OCI-LY7 (cell line): ENCODE measurements at regions not wholly inside any gene's neighbourhood (a gene's known extent, or its start where the extent isn't known, plus 50 kb on each side); places are given as distances from the start of the nearest gene placed in this dataset.

Experiments
- BruUV-seq: library from RNA; stranded (reverse); fragments of 400-500 nt; replicated peaks from 2 replicates; lab custom pipeline; 2021; lab: Mats Ljungman, UMichigan
- CTCF ChIA-PET: fragments of 300-600 bp; sonication (Branson Sonifier 250); formaldehyde crosslinking; loops from one replicate; lab custom pipeline; 2022; ENCODE audit warnings: antibody characterized with exemption; ENCODE audit not compliant: unreplicated experiment; lab: Charles Lee
- POLR2A ChIA-PET: fragments of 300-600 bp; sonication (Branson Sonifier 250); formaldehyde crosslinking; loops from one replicate; lab custom pipeline; 2022; ENCODE audit warnings: antibody characterized with exemption; lab: Charles Lee
- DNase-seq: peaks from one replicate; pipeline ENCODE4 v3.0.0-alpha.2; 2015; ENCODE audit warnings: low spot score
- H2AFZ ChIP-seq: fragments of 200-600 bp; sonication (generic), shearing (Covaris generic); 2 replicates; pipeline ENCODE4 v1.6.1; 2014; ENCODE audit warnings: mild to moderate bottlenecking, antibody characterized with exemption, low read length, moderate library complexity
- H3K27ac ChIP-seq: fragments of 200-600 bp; sonication (generic); 2 replicates; pipeline ENCODE4 v1.5.1; 2014; ENCODE audit warnings: mixed run types, low read depth, mild to moderate bottlenecking, moderate library complexity, low read length, inconsistent platforms; ENCODE audit not compliant: poor library complexity, severe bottlenecking
- H3K36me3 ChIP-seq: fragments of 200-600 bp; sonication (generic); 2 replicates; pipeline ENCODE4 v1.6.1; 2014; ENCODE audit warnings: mild to moderate bottlenecking, antibody characterized with exemption, low read length, moderate library complexity, mixed read lengths; ENCODE audit not compliant: insufficient read depth
- H3K4me1 ChIP-seq: fragments of 200-600 bp; sonication (generic); 2 replicates; pipeline ENCODE4 v1.5.1; 2014; ENCODE audit warnings: mild to moderate bottlenecking, low read length; ENCODE audit not compliant: insufficient read depth, poor library complexity, severe bottlenecking
- H3K4me2 ChIP-seq: fragments of 200-600 bp; sonication (generic); 2 replicates; pipeline ENCODE4 v1.6.1; 2014; ENCODE audit warnings: mild to moderate bottlenecking, low read length
- H3K4me3 ChIP-seq: fragments of 200-600 bp; sonication (generic); 2 replicates; pipeline ENCODE4 v1.5.1; 2014; ENCODE audit warnings: mild to moderate bottlenecking, low read depth, low read length; ENCODE audit not compliant: poor library complexity, severe bottlenecking
- H3K79me2 ChIP-seq: fragments of 200-600 bp; sonication (generic); 2 replicates; pipeline ENCODE4 v1.6.1; 2016; ENCODE audit warnings: low read depth, mild to moderate bottlenecking, low read length, moderate library complexity, mixed read lengths; ENCODE audit not compliant: insufficient read depth
- H3K9me2 ChIP-seq: fragments of 200-600 bp; sonication (generic); 2 replicates; pipeline ENCODE4 v1.6.1; 2016; ENCODE audit warnings: mild to moderate bottlenecking, low read length, mixed read lengths; ENCODE audit not compliant: insufficient read depth
- H3K9me3 ChIP-seq: fragments of 200-600 bp; sonication (generic); 2 replicates; pipeline ENCODE4 v1.6.1; 2014; ENCODE audit warnings: mild to moderate bottlenecking, mixed run types, low read length, mixed read lengths
- H4K20me1 ChIP-seq: fragments of 200-600 bp; sonication (generic); 2 replicates; pipeline ENCODE4 v1.6.1; 2014; ENCODE audit warnings: mild to moderate bottlenecking, antibody characterized with exemption, low read length, moderate library complexity, mixed read lengths; ENCODE audit not compliant: insufficient read depth
- CTCF ChIP-seq: fragments of 200-600 bp; sonication (generic); conservative IDR thresholded peaks from 2 replicates; pipeline ENCODE4 v1.5.1; 2014; ENCODE audit warnings: mild to moderate bottlenecking, antibody characterized with exemption, low read length, moderate library complexity, mixed read lengths
- EZH2phosphoT487 ChIP-seq: fragments of 200-600 bp; sonication (generic); IDR thresholded peaks from 2 replicates; pipeline ENCODE4 v1.6.1; 2018; ENCODE audit warnings: low read depth, borderline replicate concordance, mild to moderate bottlenecking, mixed run types, antibody characterized with exemption, low read length, moderate library complexity, mixed read lengths
- intact Hi-C: fragments of 100-400 bp; cut with micrococcal nuclease; formaldehyde crosslinking; loops from one replicate; pipeline ENCODE4 v1.10.0; 2022; ENCODE audit not compliant: unreplicated experiment

- no peaks in the 10 kb centered on the region for H3K4me1 ChIP-seq
- H3K4me2 ChIP-seq, result no peak overlapping the region
- CTCF ChIA-PET, result no interaction called here
- H3K9me2 ChIP-seq, result no peaks in the 10 kb centered on the region
- intact Hi-C loops, result no loop called here
- no peak for TF ChIP-seq EZH2phosphoT487
- no peak for TF ChIP-seq CTCF
- no peak overlapping the region for H3K4me3 ChIP-seq
- no peak for DNase-seq
- H3K36me3 ChIP-seq, result no peaks in the 10 kb centered on the region
- H3K27ac ChIP-seq, result no peak overlapping the region
- no peaks in the 10 kb centered on the region for H4K20me1 ChIP-seq
- H3K9me3 ChIP-seq, result no peaks in the 10 kb centered on the region
- no TSS peak for BruUV-seq
- POLR2A ChIA-PET, result no interaction called here
- H2AFZ ChIP-seq, result no peak overlapping the region
- H3K79me2 ChIP-seq, result no peaks in the 10 kb centered on the region
Observed at GRCh38 chr17:79366988-79367571, 243.8 kb downstream of the RBFOX3 start.

- Histone ChIP-seq H3K9me2 (no peaks in the 10 kb centered on the region), H3K27ac (no peak overlapping the region), H4K20me1 (no peaks in the 10 kb centered on the region), H2AFZ (no peak overlapping the region), H3K4me2 (no peak overlapping the region), H3K79me2 (no peaks in the 10 kb centered on the region), H3K9me3 (no peaks in the 10 kb centered on the region), H3K4me3 (no peak overlapping the region), H3K36me3 (no peaks in the 10 kb centered on the region), H3K4me1 (no peaks in the 10 kb centered on the region)
- TF ChIP-seq CTCF (no peak), EZH2phosphoT487 (no peak)
- DNase-seq, result no peak
- ChIA-PET POLR2A (interaction anchor here (0.6 kb wide), 1 partner anchor 20 kb away, joined by 3 read pairs; no protein-coding TSS in a partner anchor), CTCF (no interaction called here)
- no TSS peak for BruUV-seq
- intact Hi-C loops, result no loop called here
Observed at GRCh38 chr17:79365836-79366770, 244.7 kb downstream of the RBFOX3 start.

GRCh38 chr17:79365351-79365750, 245.5 kb downstream of the RBFOX3 start:
- intact Hi-C loops, result no loop called here
- H3K79me2 ChIP-seq, result no peaks in the 10 kb centered on the region
- H3K4me2 ChIP-seq, result no peak overlapping the region
- H3K36me3 ChIP-seq, result no peaks in the 10 kb centered on the region
- no peak for TF ChIP-seq EZH2phosphoT487
- TF ChIP-seq CTCF, result no peak
- H2AFZ ChIP-seq, result no peak overlapping the region
- no peaks in the 10 kb centered on the region for H4K20me1 ChIP-seq
- ChIA-PET POLR2A (no interaction called here), CTCF (no interaction called here)
- no peaks in the 10 kb centered on the region for H3K9me3 ChIP-seq
- no peaks in the 10 kb centered on the region for H3K9me2 ChIP-seq
- DNase-seq, result no peak
- H3K27ac ChIP-seq, result no peak overlapping the region
- no peaks in the 10 kb centered on the region for H3K4me1 ChIP-seq
- BruUV-seq, result no TSS peak
- no peak overlapping the region for H3K4me3 ChIP-seq
